GM12878 (cell line): ENCODE measurements at regions not wholly inside any gene's neighbourhood (a gene's known extent, or its start where the extent isn't known, plus 50 kb on each side); places are given as distances from the start of the nearest gene placed in this dataset.

Source experiments
- ATAC-seq: fragments of 200-7000 bp; cut with Tn5 transposase; 3 replicates; pipeline ENCODE4 v1.9.1; 2020; ENCODE audit warnings: mild to moderate bottlenecking, moderate library complexity
- BruUV-seq: library from RNA; stranded (reverse); fragments of 400-500 nt; replicated peaks from 2 replicates; lab custom pipeline; 2021; lab: Mats Ljungman, UMichigan
- CTCF ChIA-PET: fragments of 300-600 bp; sonication (Branson Sonifier 250); formaldehyde crosslinking; extraction: SDS; loops from one replicate; lab custom pipeline; 2021; ENCODE audit warnings: inconsistent platforms; lab: Yijun Ruan, JAX
- POLR2A ChIA-PET: fragments of 350-600 bp; formaldehyde crosslinking; extraction: SDS; loops from one replicate; lab custom pipeline; 2021; ENCODE audit warnings: inconsistent platforms; lab: Charles Lee
- RAD21 ChIA-PET: fragments of 300-600 bp; sonication (Branson Sonifier 250); formaldehyde crosslinking; loops from one replicate; lab custom pipeline; 2023; ENCODE audit warnings: antibody characterized with exemption; ENCODE audit not compliant: unreplicated experiment; lab: Charles Lee
- SMC1A ChIA-PET: fragments of 300-600 bp; sonication (Branson Sonifier 250); formaldehyde crosslinking; loops from one replicate; lab custom pipeline; 2023; ENCODE audit not compliant: unreplicated experiment, uncharacterized antibody; lab: Charles Lee
- DNase-seq: peaks from one replicate; pipeline ENCODE4 v3.0.0-alpha.2; 2011; ENCODE audit warnings: low read depth, low spot score
- FAIRE-seq: peaks from 3 replicates; lab custom pipeline; 2011; peaks lifted over from hg19 to GRCh38; lab: Jason Lieb, UNC
- H2AFZ ChIP-seq: 2 replicates; pipeline ENCODE4 v1.6.0; 2011; ENCODE audit warnings: low read depth, low read length, control low read depth; ENCODE audit not compliant: control insufficient read depth
- H3K27ac ChIP-seq: 2 replicates; pipeline ENCODE4 v1.5.1; 2011; ENCODE audit warnings: control low read depth; ENCODE audit not compliant: control insufficient read depth, insufficient read depth
- H3K27me3 ChIP-seq, 2 experiments: replicated peaks in 1 of 2; 2 replicates each; pipeline versions ENCODE4 v1.6.0 to v1.6.1; 2011; ENCODE audit warnings: low read length in 1 of 2; ENCODE audit not compliant: control insufficient read depth in 2 of 2, insufficient read depth in 2 of 2
- H3K36me3 ChIP-seq, 2 experiments: 2 replicates each; pipeline ENCODE4 v1.5.1; 2011; ENCODE audit warnings: low read length in 1 of 2; ENCODE audit not compliant: control insufficient read depth in 2 of 2, insufficient read depth in 2 of 2
- H3K4me1 ChIP-seq: 2 replicates; pipeline ENCODE4 v1.6.1; 2011; ENCODE audit warnings: mild to moderate bottlenecking, low read length, moderate library complexity, mixed read lengths; ENCODE audit not compliant: control insufficient read depth, insufficient read depth
- H3K4me2 ChIP-seq: 2 replicates; pipeline ENCODE4 v1.6.0; 2011; ENCODE audit warnings: control low read depth; ENCODE audit not compliant: control insufficient read depth, insufficient read depth
- H3K4me3 ChIP-seq: fragments of 200-600 bp; sonication (generic); 2 replicates; pipeline ENCODE4 v1.5.1; 2016
- H3K79me2 ChIP-seq: 2 replicates; pipeline ENCODE4 v1.6.0; 2011; ENCODE audit warnings: low read length; ENCODE audit not compliant: control insufficient read depth, insufficient read depth
- H3K9ac ChIP-seq: 2 replicates; pipeline ENCODE4 v1.8.0; 2011; ENCODE audit warnings: low read length, control low read depth, mixed read lengths; ENCODE audit not compliant: control insufficient read depth, insufficient read depth
- H3K9me3 ChIP-seq: replicated peaks from 3 replicates; pipeline ENCODE4 v1.5.1; 2011; ENCODE audit warnings: mild to moderate bottlenecking, low read length; ENCODE audit not compliant: control insufficient read depth, insufficient read depth
- H4K20me1 ChIP-seq: 2 replicates; pipeline ENCODE4 v1.6.0; 2011; ENCODE audit not compliant: control insufficient read depth, insufficient read depth
- BMI1 ChIP-seq: fragments of 450-650 bp; IDR thresholded peaks from 2 replicates; pipeline ENCODE4 v1.6.1; 2016; ENCODE audit warnings: mild to moderate bottlenecking, moderate library complexity, borderline replicate concordance
- CHD4 ChIP-seq: fragments of 200-600 bp; sonication (generic); IDR thresholded peaks from 2 replicates; pipeline ENCODE4 v1.6.1; 2016; ENCODE audit warnings: mild to moderate bottlenecking
- CREM ChIP-seq: IDR thresholded peaks from 2 replicates; pipeline ENCODE4 v1.6.1; 2014; ENCODE audit warnings: antibody characterized with exemption, low read depth
- EP300 ChIP-seq, 2 experiments: fragments of 150-350 bp in 1 of 2; IDR thresholded peaks; 2 replicates each; pipeline ENCODE4 v1.6.1; 2011 to 2012; ENCODE audit warnings: low read depth in 2 of 2, low read length in 2 of 2, borderline replicate concordance in 1 of 2, improper control_type of control experiment in 1 of 2, inconsistent platforms in 1 of 2; ENCODE audit not compliant: control insufficient read depth in 1 of 2
- FOXM1 ChIP-seq: IDR thresholded peaks from 2 replicates; pipeline ENCODE4 v1.6.1; 2012; ENCODE audit warnings: low read depth, mild to moderate bottlenecking, inconsistent platforms, low read length, moderate library complexity
- HDAC2 ChIP-seq: fragments of 200-600 bp; sonication (generic); IDR thresholded peaks from 2 replicates; pipeline ENCODE4 v1.6.1; 2017
- HDAC6 ChIP-seq: fragments of 200-600 bp; sonication (generic); IDR thresholded peaks from one replicate; pipeline ENCODE4 v1.8.0; 2017; ENCODE audit warnings: antibody characterized with exemption; ENCODE audit not compliant: unreplicated experiment
- HSF1 ChIP-seq: fragments of 150-350 bp; IDR thresholded peaks from 2 replicates; pipeline ENCODE4 v1.6.1; 2014; ENCODE audit warnings: mild to moderate bottlenecking, low read depth, low read length
- MEF2B ChIP-seq: fragments of 450-650 bp; IDR thresholded peaks from 2 replicates; pipeline ENCODE4 v1.6.1; 2018; ENCODE audit warnings: mild to moderate bottlenecking, moderate library complexity; ENCODE audit not compliant: partially characterized antibody, poor library complexity, severe bottlenecking
- MTA3 ChIP-seq: IDR thresholded peaks from 2 replicates; pipeline ENCODE4 v1.6.1; 2012; ENCODE audit warnings: low read length, inconsistent platforms, borderline replicate concordance
- RELA ChIP-seq: fragments of 450-650 bp; IDR thresholded peaks from 2 replicates; pipeline ENCODE4 v1.8.0; 2014; ENCODE audit warnings: borderline replicate concordance; ENCODE audit not compliant: partially characterized antibody
- SMAD5 ChIP-seq: IDR thresholded peaks from 2 replicates; pipeline ENCODE4 v1.6.1; 2016; ENCODE audit warnings: antibody characterized with exemption, low read depth
- SMARCA5 ChIP-seq: fragments of 450-650 bp; IDR thresholded peaks from 2 replicates; pipeline ENCODE4 v1.6.1; 2017; ENCODE audit warnings: mild to moderate bottlenecking
- SPI1 ChIP-seq: IDR thresholded peaks from 2 replicates; pipeline ENCODE4 v1.6.1; 2011; ENCODE audit warnings: low read depth, mild to moderate bottlenecking, low read length, moderate library complexity, borderline replicate concordance; ENCODE audit not compliant: insufficient read depth
- SRF ChIP-seq, 2 experiments: IDR thresholded peaks; 2 replicates each; pipeline ENCODE4 v1.6.1; 2011; ENCODE audit warnings: low read depth in 2 of 2, low read length in 2 of 2, mild to moderate bottlenecking in 1 of 2, moderate library complexity in 1 of 2
- TCF12 ChIP-seq: IDR thresholded peaks from 2 replicates; pipeline ENCODE4 v1.6.1; 2011; ENCODE audit warnings: low read depth, mild to moderate bottlenecking, low read length
- ZBED1 ChIP-seq: IDR thresholded peaks from 2 replicates; pipeline ENCODE4 v1.6.1; 2016; ENCODE audit warnings: borderline replicate concordance
- ZNF384 ChIP-seq: IDR thresholded peaks from 2 replicates; pipeline ENCODE4 v1.6.1; 2012; ENCODE audit warnings: low read depth, mild to moderate bottlenecking, low read length, improper control_type of control experiment, borderline replicate concordance
- WGBS: methylation state at CpG from one replicate; pipeline ENCODE4 v1.1.6; 2016; ENCODE audit warnings: low lambda C conversion rate; ENCODE audit not compliant: insufficient replicate concordance, insufficient coverage; ENCODE audit errors: missing lambda C conversion rate; 5-methylcytosine and 5-hydroxymethylcytosine counted together
- in situ Hi-C: fragments of 300-500 bp; cut with MboI; formaldehyde crosslinking; loops from 9 replicates; pipeline ENCODE4 v1.14.3; 2018; ENCODE audit warnings: mixed read lengths
- intact Hi-C: fragments of 100-400 bp; cut with micrococcal nuclease; formaldehyde crosslinking; loops from one replicate; pipeline ENCODE4 v1.14.2; 2022; ENCODE audit not compliant: unreplicated experiment
- TF ChIP-seq, protein P1 (sequence below): IDR thresholded peaks from 2 replicates; pipeline ENCODE4 v1.6.1; 2011; ENCODE audit warnings: mild to moderate bottlenecking, low read depth, low read length, moderate library complexity; ENCODE audit not compliant: insufficient replicate concordance
- TF ChIP-seq, protein P2 (sequence below): fragments of 150-350 bp; IDR thresholded peaks from 2 replicates; pipeline ENCODE4 v1.6.1; 2016; ENCODE audit warnings: low read depth, low read length

DNA sequence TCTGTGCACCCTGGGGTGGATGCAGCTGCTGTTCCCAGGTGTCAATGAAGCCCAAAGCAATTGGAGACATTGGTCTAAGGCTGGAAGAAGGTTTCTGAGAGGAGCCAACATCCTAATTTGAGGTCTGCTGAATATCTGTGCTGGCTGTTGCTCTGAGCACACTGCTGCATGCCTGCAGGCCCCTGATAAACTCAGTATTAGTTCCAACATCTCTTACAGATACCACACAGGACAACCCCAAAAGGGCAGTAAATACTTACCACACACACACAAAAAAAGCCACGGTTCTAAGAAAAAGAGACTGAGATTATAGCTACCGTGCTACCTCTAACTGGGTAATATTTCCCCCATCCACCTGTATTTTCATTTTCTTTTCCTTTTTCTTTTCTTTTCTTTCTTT lies 164.3 kb upstream of the SOX4 start:
- ChIA-PET CTCF (no interaction called here), SMC1A (no interaction called here), POLR2A (interaction anchor here (0.7 kb wide), 1 partner anchor 1151 kb away, joined by 5 read pairs; no protein-coding TSS in a partner anchor), RAD21 (no interaction called here)
- H3K9me3 ChIP-seq = no peaks in the 10 kb centered on the region; the same call in 2 of the 3 replicates
- 69% methylated on average over 2 of the region's 2 CpGs for WGBS
- H3K36me3 ChIP-seq = no peaks in the 10 kb centered on the region
- no peak overlapping the region for H3K9ac ChIP-seq
- no peaks in the 10 kb centered on the region for H4K20me1 ChIP-seq
- in situ Hi-C loops = loop anchor here (25.0 kb wide), 1 partner anchor 867 kb away; no protein-coding TSS in a partner anchor
- DNase-seq (no peak), FAIRE-seq (no peak), ATAC-seq (no peak)
- no TSS peak for BruUV-seq
- H3K4me2 ChIP-seq = no peak overlapping the region
- no peaks in the 10 kb centered on the region for H3K27me3 ChIP-seq
- TF ChIP-seq SMAD5 (no peak), CREM (no peak), SMARCA5 (no peak), TCF12 (no peak), BMI1 (no peak), HSF1 (no peak), HDAC2 (no peak), RELA (no peak), SPI1 (no peak), ZBED1 (no peak), FOXM1 (no peak), ZNF384 (no peak), MTA3 (no peak), MEF2B (no peak), EP300 (IDR thresholded peaks at IDR 0.05; ENCODE audit: borderline replicate concordance in 1 of 2, control insufficient read depth in 1 of 2, low read depth in 2 of 2, low read length in 2 of 2) (no peak), CHD4 (no peak), SRF (IDR thresholded peaks at IDR 0.05; ENCODE audit: low read depth in 2 of 2, low read length in 2 of 2) (no peak), HDAC6 (no peak)
- TF ChIP-seq, protein P1, sequence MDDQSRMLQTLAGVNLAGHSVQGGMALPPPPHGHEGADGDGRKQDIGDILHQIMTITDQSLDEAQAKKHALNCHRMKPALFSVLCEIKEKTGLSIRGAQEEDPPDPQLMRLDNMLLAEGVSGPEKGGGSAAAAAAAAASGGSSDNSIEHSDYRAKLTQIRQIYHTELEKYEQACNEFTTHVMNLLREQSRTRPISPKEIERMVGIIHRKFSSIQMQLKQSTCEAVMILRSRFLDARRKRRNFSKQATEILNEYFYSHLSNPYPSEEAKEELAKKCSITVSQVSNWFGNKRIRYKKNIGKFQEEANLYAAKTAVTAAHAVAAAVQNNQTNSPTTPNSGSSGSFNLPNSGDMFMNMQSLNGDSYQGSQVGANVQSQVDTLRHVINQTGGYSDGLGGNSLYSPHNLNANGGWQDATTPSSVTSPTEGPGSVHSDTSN = no peak
- TF ChIP-seq, protein P2, sequence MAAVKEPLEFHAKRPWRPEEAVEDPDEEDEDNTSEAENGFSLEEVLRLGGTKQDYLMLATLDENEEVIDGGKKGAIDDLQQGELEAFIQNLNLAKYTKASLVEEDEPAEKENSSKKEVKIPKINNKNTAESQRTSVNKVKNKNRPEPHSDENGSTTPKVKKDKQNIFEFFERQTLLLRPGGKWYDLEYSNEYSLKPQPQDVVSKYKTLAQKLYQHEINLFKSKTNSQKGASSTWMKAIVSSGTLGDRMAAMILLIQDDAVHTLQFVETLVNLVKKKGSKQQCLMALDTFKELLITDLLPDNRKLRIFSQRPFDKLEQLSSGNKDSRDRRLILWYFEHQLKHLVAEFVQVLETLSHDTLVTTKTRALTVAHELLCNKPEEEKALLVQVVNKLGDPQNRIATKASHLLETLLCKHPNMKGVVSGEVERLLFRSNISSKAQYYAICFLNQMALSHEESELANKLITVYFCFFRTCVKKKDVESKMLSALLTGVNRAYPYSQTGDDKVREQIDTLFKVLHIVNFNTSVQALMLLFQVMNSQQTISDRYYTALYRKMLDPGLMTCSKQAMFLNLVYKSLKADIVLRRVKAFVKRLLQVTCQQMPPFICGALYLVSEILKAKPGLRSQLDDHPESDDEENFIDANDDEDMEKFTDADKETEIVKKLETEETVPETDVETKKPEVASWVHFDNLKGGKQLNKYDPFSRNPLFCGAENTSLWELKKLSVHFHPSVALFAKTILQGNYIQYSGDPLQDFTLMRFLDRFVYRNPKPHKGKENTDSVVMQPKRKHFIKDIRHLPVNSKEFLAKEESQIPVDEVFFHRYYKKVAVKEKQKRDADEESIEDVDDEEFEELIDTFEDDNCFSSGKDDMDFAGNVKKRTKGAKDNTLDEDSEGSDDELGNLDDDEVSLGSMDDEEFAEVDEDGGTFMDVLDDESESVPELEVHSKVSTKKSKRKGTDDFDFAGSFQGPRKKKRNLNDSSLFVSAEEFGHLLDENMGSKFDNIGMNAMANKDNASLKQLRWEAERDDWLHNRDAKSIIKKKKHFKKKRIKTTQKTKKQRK = no peak
- H3K79me2 ChIP-seq = no peaks in the 10 kb centered on the region
- H2AFZ ChIP-seq = no peak overlapping the region
- intact Hi-C loops = no loop called here
- H3K4me3 ChIP-seq = no peak overlapping the region
- no peak overlapping the region for H3K27ac ChIP-seq
- no peaks in the 10 kb centered on the region for H3K4me1 ChIP-seq
